H1 (cell line): ENCODE measurements at regions not wholly inside any gene's neighbourhood (a gene's known extent, or its start where the extent isn't known, plus 50 kb on each side); places are given as distances from the start of the nearest gene placed in this dataset.

Experiments used
- CTCF ChIA-PET: fragments of 300-600 bp; sonication (Branson Sonifier 250); formaldehyde crosslinking; loops from one replicate; lab custom pipeline; 2021; ENCODE audit not compliant: partially characterized antibody; lab: Charles Lee
- POLR2A ChIA-PET: fragments of 300-600 bp; sonication (Branson Sonifier 250); formaldehyde crosslinking; loops from one replicate; lab custom pipeline; 2021; ENCODE audit warnings: inconsistent platforms; ENCODE audit not compliant: partially characterized antibody; lab: Charles Lee
- DNase-seq, 2 experiments: peaks; one replicate each; pipeline versions ENCODE4 v3.0.0 to v3.0.0-alpha.2; 2010 to 2022; ENCODE audit warnings: low spot score in 2 of 2, low read depth in 1 of 2, mixed read lengths in 1 of 2
- FAIRE-seq: peaks from 2 replicates; lab custom pipeline; 2011; peaks lifted over from hg19 to GRCh38; lab: Jason Lieb, UNC
- H2AFZ ChIP-seq: 2 replicates; pipeline ENCODE4 v1.8.1; 2012; ENCODE audit warnings: low read length, inconsistent platforms
- H2AK5ac ChIP-seq: 2 replicates; pipeline ENCODE4 v1.6.1; 2013; ENCODE audit warnings: low read depth, low read length
- H2BK120ac ChIP-seq: replicated peaks from 2 replicates; pipeline ENCODE3; 2013; ENCODE audit warnings: low read depth, low read length, inconsistent platforms
- H2BK12ac ChIP-seq: 2 replicates; pipeline ENCODE4 v1.6.1; 2013; ENCODE audit warnings: low read depth, low read length
- H2BK15ac ChIP-seq: 2 replicates; pipeline ENCODE4 v1.6.1; 2013; ENCODE audit warnings: low read length
- H2BK20ac ChIP-seq: 2 replicates; pipeline ENCODE4 v1.6.1; 2013; ENCODE audit warnings: low read length
- H2BK5ac ChIP-seq: 2 replicates; pipeline ENCODE4 v1.6.1; 2013; ENCODE audit warnings: low read depth, low read length
- H3K14ac ChIP-seq: 2 replicates; pipeline ENCODE4 v1.6.1; 2013; ENCODE audit warnings: inconsistent platforms; ENCODE audit not compliant: insufficient read length
- H3K18ac ChIP-seq: 2 replicates; pipeline ENCODE4 v1.6.1; 2013; ENCODE audit warnings: low read length; ENCODE audit errors: extremely low read depth
- H3K23ac ChIP-seq: 2 replicates; pipeline ENCODE4 v1.6.1; 2013; ENCODE audit warnings: inconsistent platforms; ENCODE audit not compliant: insufficient read length
- H3K23me2 ChIP-seq: 2 replicates; pipeline ENCODE4 v1.6.1; 2013; ENCODE audit warnings: low read depth, low read length
- H3K27ac ChIP-seq: 2 replicates; pipeline ENCODE4 v1.6.1; 2011; ENCODE audit warnings: low read depth, low read length, inconsistent platforms
- H3K27me3 ChIP-seq, 4 experiments: replicated peaks in 1 of 4; 1 replicate in 1 of 4; 2 replicates in 3 of 4; pipeline versions ENCODE4 v1.6.1 to v1.8.1; 2011 to 2013; ENCODE audit warnings: low read length in 3 of 4, mild to moderate bottlenecking in 3 of 4, inconsistent platforms in 2 of 4, mixed read lengths in 2 of 4, moderate library complexity in 1 of 4; ENCODE audit not compliant: control insufficient read depth in 3 of 4, insufficient read depth in 3 of 4; ENCODE audit errors: extremely low read depth in 1 of 4
- H3K36me3 ChIP-seq, 4 experiments: 2 replicates each; pipeline versions ENCODE4 v1.6.1 to v1.8.1; 2011 to 2013; ENCODE audit warnings: mild to moderate bottlenecking in 4 of 4, low read length in 3 of 4, moderate library complexity in 2 of 4, control low read depth in 1 of 4, inconsistent platforms in 1 of 4; ENCODE audit not compliant: insufficient read depth in 4 of 4, control insufficient read depth in 2 of 4
- H3K4ac ChIP-seq: replicated peaks from 2 replicates; pipeline ENCODE3; 2013; ENCODE audit warnings: low read length, low read depth, mixed read lengths, inconsistent platforms; ENCODE audit not compliant: insufficient read length
- H3K4me1 ChIP-seq, 4 experiments: replicated peaks in 1 of 4; 1 replicate in 1 of 4; 2 replicates in 3 of 4; pipeline versions ENCODE4 v1.6.1 to v1.8.1; 2011 to 2013; ENCODE audit warnings: low read length in 3 of 4, inconsistent platforms in 2 of 4, mixed read lengths in 1 of 4; ENCODE audit not compliant: insufficient read depth in 4 of 4, control insufficient read depth in 3 of 4
- H3K4me2 ChIP-seq, 2 experiments: 2 replicates each; pipeline versions ENCODE4 v1.6.1 to v1.8.1; 2011 to 2013; ENCODE audit warnings: low read depth in 2 of 2, low read length in 2 of 2, control low read depth in 1 of 2, inconsistent platforms in 1 of 2, mild to moderate bottlenecking in 1 of 2; ENCODE audit not compliant: insufficient read depth in 1 of 2
- H3K4me3 ChIP-seq, 4 experiments: fragments of 200-600, 300-600 bp in 1 of 4; sonication (generic), shearing (Covaris generic), sonication (Bioruptor Twin) in 1 of 4; 2 replicates each; pipeline versions ENCODE4 v1.5.1 to v1.8.1; 2011 to 2016; ENCODE audit warnings: low read length in 4 of 4, low read depth in 3 of 4, control low read depth in 2 of 4, inconsistent platforms in 2 of 4, mild to moderate bottlenecking in 2 of 4, mixed read lengths in 1 of 4, moderate library complexity in 1 of 4; ENCODE audit not compliant: insufficient read depth in 2 of 4; ENCODE audit errors: extremely low read depth in 1 of 4
- H3K56ac ChIP-seq: replicated peaks from 2 replicates; pipeline ENCODE3; 2013; ENCODE audit warnings: low read depth, mild to moderate bottlenecking, mixed read lengths, low read length, inconsistent platforms; ENCODE audit not compliant: insufficient read length
- H3K79me1 ChIP-seq: 2 replicates; pipeline ENCODE4 v1.6.1; 2013; ENCODE audit warnings: low read depth, low read length, control low read depth
- H3K79me2 ChIP-seq, 2 experiments: 2 replicates each; pipeline versions ENCODE4 v1.6.1 to v1.8.1; 2012 to 2013; ENCODE audit warnings: low read length in 2 of 2, mild to moderate bottlenecking in 2 of 2, inconsistent platforms in 1 of 2; ENCODE audit not compliant: insufficient read depth in 2 of 2, control insufficient read depth in 1 of 2
- H3K9ac ChIP-seq, 4 experiments: replicated peaks in 1 of 4; 1 replicate in 1 of 4; 2 replicates in 3 of 4; pipeline versions ENCODE4 v1.6.1 to v1.8.1; 2011 to 2013; ENCODE audit warnings: low read depth in 3 of 4, low read length in 3 of 4, control low read depth in 2 of 4, mild to moderate bottlenecking in 2 of 4, moderate library complexity in 2 of 4, inconsistent platforms in 1 of 4; ENCODE audit errors: extremely low read depth in 1 of 4
- H3K9me3 ChIP-seq, 2 experiments: 2 replicates each; pipeline versions ENCODE4 v1.6.1 to v1.8.1; 2012 to 2013; ENCODE audit warnings: mild to moderate bottlenecking in 2 of 2, moderate library complexity in 2 of 2, control low read depth in 1 of 2, inconsistent platforms in 1 of 2, low read depth in 1 of 2, low read length in 1 of 2, mixed read lengths in 1 of 2; ENCODE audit not compliant: insufficient read depth in 2 of 2
- H4K20me1 ChIP-seq, 2 experiments: replicated peaks in 1 of 2; 2 replicates each; pipeline versions ENCODE3 to v1.8.1; 2011 to 2013; ENCODE audit warnings: inconsistent platforms in 2 of 2, low read length in 2 of 2, mild to moderate bottlenecking in 1 of 2; ENCODE audit not compliant: insufficient read depth in 2 of 2, control insufficient read depth in 1 of 2
- H4K5ac ChIP-seq: 2 replicates; pipeline ENCODE4 v1.6.1; 2013; ENCODE audit warnings: low read length, low read depth, mixed read lengths, inconsistent platforms; ENCODE audit not compliant: insufficient read length
- H4K8ac ChIP-seq: 2 replicates; pipeline ENCODE4 v1.8.0; 2013; ENCODE audit warnings: mild to moderate bottlenecking, moderate library complexity, low read length, inconsistent platforms; ENCODE audit not compliant: insufficient read depth; ENCODE audit errors: extremely low read depth
- H4K91ac ChIP-seq: replicated peaks from 2 replicates; pipeline ENCODE3; 2013; ENCODE audit warnings: low read length, mixed read lengths, inconsistent platforms; ENCODE audit not compliant: insufficient read length
- ATF3 ChIP-seq: IDR thresholded peaks from 2 replicates; pipeline ENCODE4 v1.6.1; 2011; ENCODE audit warnings: low read depth, mild to moderate bottlenecking, low read length; ENCODE audit not compliant: insufficient read depth
- HDAC2 ChIP-seq, 2 experiments: fragments of 300-600 bp in 1 of 2; sonication (generic) in 1 of 2; IDR thresholded peaks; 2 replicates each; pipeline ENCODE4 v1.6.1; 2011 to 2012; ENCODE audit warnings: low read depth in 2 of 2, low read length in 2 of 2, mild to moderate bottlenecking in 2 of 2, moderate library complexity in 2 of 2, borderline replicate concordance in 1 of 2, inconsistent platforms in 1 of 2
- NANOG ChIP-seq: IDR thresholded peaks from 2 replicates; pipeline ENCODE4 v1.6.1; 2011; ENCODE audit warnings: low read length, low read depth, mild to moderate bottlenecking, inconsistent platforms; ENCODE audit not compliant: insufficient read depth, poor library complexity, severe bottlenecking
- SIRT6 ChIP-seq: IDR thresholded peaks from one replicate; pipeline ENCODE4 v1.7.1; 2012; ENCODE audit warnings: low read length, inconsistent platforms
- WGBS, 2 experiments: shearing (Covaris generic) in 1 of 2; methylation state at CpG; one replicate each; pipeline versions ENCODE4 v1.1.6 to v1.1.7; 2013 to 2015; ENCODE audit warnings: low lambda C conversion rate in 2 of 2, mixed read lengths in 2 of 2, inconsistent platforms in 1 of 2, low coverage in 1 of 2, missing lambda C conversion rate in 1 of 2; ENCODE audit not compliant: insufficient replicate concordance in 2 of 2, insufficient coverage in 1 of 2, insufficient read length in 1 of 2; ENCODE audit errors: extremely low coverage in 1 of 2, missing lambda C conversion rate in 1 of 2; 5-methylcytosine and 5-hydroxymethylcytosine counted together

DNA sequence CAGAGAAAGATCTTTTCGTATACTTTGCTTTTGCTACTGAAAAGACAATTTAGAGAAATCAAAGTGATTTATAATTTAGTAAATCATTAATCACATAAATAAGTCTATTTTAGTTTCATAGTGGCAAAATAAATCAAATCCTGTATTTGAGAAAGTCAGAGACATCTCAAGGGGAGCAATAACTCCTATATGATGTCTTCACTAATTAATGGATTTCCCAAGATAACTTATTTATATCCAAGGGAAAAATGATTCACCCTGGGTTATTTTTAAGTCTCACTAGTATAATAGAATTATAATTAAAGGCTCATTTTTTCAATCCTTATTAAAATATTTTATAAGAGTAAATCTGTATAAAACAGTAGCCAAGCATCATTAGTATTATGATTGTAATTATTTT lies 177.8 kb upstream of the GIMD1 start:
- H4K91ac ChIP-seq, result no peak overlapping the region
- no peaks in the 10 kb centered on the region for H3K79me1 ChIP-seq
- no peaks in the 10 kb centered on the region for H3K4me1 ChIP-seq
- H3K36me3 ChIP-seq, result no peaks in the 10 kb centered on the region
- no peaks in the 10 kb centered on the region for H3K79me2 ChIP-seq
- no peak for DNase-seq
- no peak overlapping the region for H3K18ac ChIP-seq
- no peaks in the 10 kb centered on the region for H3K27me3 ChIP-seq
- WGBS, 2 experiments, result 75% methylated on average over 1 of the region's 1 CpG; no CpG with 5 or more reads in 1 of the 2 experiments
- ChIA-PET CTCF (no interaction called here), POLR2A (no interaction called here)
- H2BK120ac ChIP-seq, result no peak overlapping the region
- no peak overlapping the region for H3K4me3 ChIP-seq
- no peak overlapping the region for H2AK5ac ChIP-seq
- no peak overlapping the region for H3K27ac ChIP-seq
- no peak overlapping the region for H3K9ac ChIP-seq
- H2BK15ac ChIP-seq, result no peak overlapping the region
- H3K4ac ChIP-seq, result no peak overlapping the region
- no peak overlapping the region for H2BK5ac ChIP-seq
- no peaks in the 10 kb centered on the region for H3K23me2 ChIP-seq
- H3K9me3 ChIP-seq, result 0 out of 4 replicates have a peak, but pooled peaks cover 0 to 9% of the 10 kb centered on the region in 2 experiments
- no peaks in the 10 kb centered on the region for H4K20me1 ChIP-seq
- no peak overlapping the region for H4K5ac ChIP-seq
- H2AFZ ChIP-seq, result no peak overlapping the region
- H2BK20ac ChIP-seq, result no peak overlapping the region
- no peak overlapping the region for H3K4me2 ChIP-seq
- FAIRE-seq, result no peak
- H3K23ac ChIP-seq, result no peak overlapping the region
- H2BK12ac ChIP-seq, result no peak overlapping the region
- no peak overlapping the region for H4K8ac ChIP-seq
- no peak overlapping the region for H3K56ac ChIP-seq
- H3K14ac ChIP-seq, result no peak overlapping the region
- TF ChIP-seq NANOG (no peak), HDAC2 (IDR thresholded peaks at IDR 0.05; ENCODE audit: borderline replicate concordance in 1 of 2, low read depth in 2 of 2, low read length in 2 of 2) (no peak), ATF3 (no peak), SIRT6 (no peak)
